ENCODE measurements at regions not wholly inside any gene's neighbourhood (a gene's known extent, or its start where the extent isn't known, plus 50 kb on each side); places are given as distances from the start of the nearest gene placed in this dataset.

- TF ChIP-seq SRF (IDR thresholded peaks at IDR 0.05; ENCODE audit: low read depth, low read length) (no peak), MAFK (IDR thresholded peaks at IDR 0.05; ENCODE audit: low read depth, low read length) (no peak), ZNF274 (IDR thresholded peaks at IDR 0.05; ENCODE audit: borderline replicate concordance, extremely low read depth, low read length) (no peak), CTCF (IDR thresholded peaks at IDR 0.05; ENCODE audit: control extremely low read depth in 1 of 3, insufficient read depth in 1 of 3, low read depth in 1 of 3, low read length in 3 of 3) (no peak), YY1 (IDR thresholded peaks at IDR 0.05; ENCODE audit: low read depth, low read length) (no peak), EP300 (IDR thresholded peaks at IDR 0.05; ENCODE audit: borderline replicate concordance in 1 of 2, low read depth in 2 of 2, low read length in 2 of 2) (no peak), JUN (IDR thresholded peaks at IDR 0.05; ENCODE audit: low read depth, low read length) (no peak), POLR2A (IDR thresholded peaks at IDR 0.05; ENCODE audit: control extremely low read depth in 1 of 2, low read depth in 2 of 2, low read length in 2 of 2) (no peak), CEBPB (IDR thresholded peaks at IDR 0.05; ENCODE audit: low read depth, low read length) (no peak), EZH2 (IDR thresholded peaks at IDR 0.05; ENCODE audit: low read depth, low read length, severe bottlenecking) (no peak), RNF2 (IDR thresholded peaks at IDR 0.05; ENCODE audit: borderline replicate concordance, low read depth, low read length, missing control alignments, poor library complexity, severe bottlenecking) (no peak), SP1 (IDR thresholded peaks at IDR 0.05; ENCODE audit: low read depth, low read length) (no peak), PHF8 (conservative IDR thresholded peaks at IDR 0.05; ENCODE audit: low read depth, low read length) (no peak), POLR2AphosphoS5 (IDR thresholded peaks at IDR 0.05; ENCODE audit: low read depth, low read length) (no peak)
Observed at GRCh38 chr6:134510920-134511319, 193.0 kb upstream of the SGK1 start.
